Eye (tissue), 1 donor: ENCODE measurements at regions not wholly inside any gene's neighbourhood (a gene's known extent, or its start where the extent isn't known, plus 50 kb on each side); places are given as distances from the start of the nearest gene placed in this dataset.

Source experiments
- DNase-seq: peaks from one replicate; pipeline ENCODE4 v3.0.0-alpha.2; 2015

DNA sequence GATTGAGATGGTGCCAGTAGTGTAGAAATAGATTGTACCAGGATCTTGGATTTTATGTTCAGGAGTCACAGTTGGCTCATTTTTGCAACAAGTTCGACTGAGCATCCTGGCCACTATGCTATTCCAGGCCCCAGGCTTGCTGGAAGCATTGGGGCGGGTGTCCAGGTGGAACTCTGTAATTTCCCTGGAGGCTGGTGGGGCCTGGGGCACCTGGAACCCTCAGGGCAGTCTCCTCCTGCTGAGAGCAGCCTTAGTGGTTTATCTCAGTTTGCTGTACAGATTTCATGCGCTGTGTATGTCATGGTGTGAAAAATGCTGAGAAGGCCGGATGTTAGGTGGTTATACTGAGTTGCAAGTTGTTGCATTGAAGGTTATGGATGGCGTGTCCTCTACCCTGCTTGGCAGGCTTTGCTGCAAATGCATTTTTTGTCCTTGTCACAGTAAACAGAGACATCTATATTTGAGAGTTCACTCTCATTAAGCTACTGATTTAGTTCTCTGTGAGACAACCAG is 135.1 kb upstream of the MYLIP start:
- DNase-seq, result no peak

DNA sequence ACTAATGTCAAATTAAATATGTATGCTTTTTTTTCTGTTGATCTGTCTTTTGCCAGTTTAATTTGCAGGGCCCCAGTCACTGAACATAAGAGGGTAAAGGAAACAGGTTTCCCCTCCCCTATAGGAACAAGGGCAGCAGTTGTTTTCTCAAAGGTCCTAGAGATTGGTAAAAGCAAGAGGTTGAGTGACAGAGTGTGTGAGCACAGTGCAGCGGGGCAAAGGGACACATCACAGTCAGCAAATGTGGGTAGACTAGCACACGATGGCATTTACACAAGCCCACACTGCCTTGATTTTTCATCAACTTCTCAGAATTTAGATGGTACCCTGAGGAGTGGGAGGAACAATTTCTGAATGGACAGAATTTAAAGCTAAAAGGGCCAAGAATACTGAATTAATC is 138.7 kb upstream of the MYLIP start:
- DNase-seq, result no peak

DNA sequence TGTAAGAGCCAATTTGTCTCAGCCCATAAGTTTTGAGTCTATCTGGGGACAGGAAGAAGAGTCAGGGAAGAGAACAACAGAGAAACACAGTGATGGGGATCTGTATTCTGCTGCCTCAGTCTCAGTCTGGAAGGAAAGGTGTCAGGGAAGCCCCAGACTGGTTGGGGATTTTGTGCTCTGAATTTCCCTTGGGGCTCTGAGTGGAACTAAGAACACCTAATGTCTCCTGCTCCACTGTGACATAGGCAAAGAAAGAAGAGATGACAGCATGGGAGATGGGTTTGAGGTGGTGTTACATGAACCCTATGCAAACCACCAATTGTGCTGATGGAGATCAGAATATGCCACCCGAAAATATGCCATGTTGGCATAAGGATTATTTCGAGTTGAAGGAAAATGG is 139.5 kb upstream of the MYLIP start:
- DNase-seq, result no peak

DNA sequence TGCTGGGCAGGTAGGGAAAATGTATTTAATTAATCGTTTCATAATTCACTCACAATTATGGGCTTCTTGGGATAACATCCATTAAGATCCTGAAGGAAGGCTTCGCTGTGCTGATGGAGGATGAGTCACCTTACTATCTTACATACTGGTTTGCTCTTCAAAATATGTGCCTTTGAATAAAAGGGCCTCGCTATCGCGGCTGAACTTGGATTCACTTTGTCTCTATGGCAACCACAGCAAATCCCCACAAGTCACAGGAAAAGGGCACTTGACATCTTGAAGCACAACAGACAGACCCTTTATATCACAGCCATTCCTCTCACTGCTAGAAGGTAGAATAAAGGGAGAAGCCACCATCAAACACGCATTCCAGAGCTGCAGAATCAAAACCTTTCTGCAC is 141.3 kb upstream of the MYLIP start:
- DNase-seq, result peak; percentile 53

DNA sequence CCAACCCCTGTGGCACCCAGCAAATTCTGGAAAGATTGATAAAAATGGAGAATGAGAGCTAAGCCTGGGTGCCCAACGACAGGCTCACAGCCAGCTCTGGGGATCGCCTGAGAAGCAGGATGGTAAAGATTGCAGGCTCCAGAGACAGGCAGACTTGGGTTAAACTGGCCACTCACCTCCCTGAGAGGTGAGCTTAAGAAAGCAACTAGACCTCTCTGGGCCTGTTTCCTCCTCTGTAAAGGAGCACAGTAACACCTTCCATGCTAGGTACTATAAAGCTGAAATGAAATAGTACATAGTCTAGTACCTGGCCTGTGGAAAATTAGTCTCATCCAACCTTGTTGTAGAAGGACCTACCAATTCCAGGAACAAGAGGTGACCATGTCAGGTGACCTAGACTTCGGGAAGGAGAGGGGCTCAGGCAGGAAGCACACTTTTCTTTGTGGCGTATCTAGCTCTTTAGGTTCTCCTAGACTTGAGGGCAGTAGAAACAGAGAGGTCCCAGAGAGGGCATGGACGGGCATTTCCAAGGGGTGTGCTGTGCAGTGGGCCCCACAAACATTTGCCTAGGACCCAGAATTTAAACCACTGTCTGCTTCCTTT is 142.8 kb upstream of the MYLIP start:
- DNase-seq, result no peak

DNA sequence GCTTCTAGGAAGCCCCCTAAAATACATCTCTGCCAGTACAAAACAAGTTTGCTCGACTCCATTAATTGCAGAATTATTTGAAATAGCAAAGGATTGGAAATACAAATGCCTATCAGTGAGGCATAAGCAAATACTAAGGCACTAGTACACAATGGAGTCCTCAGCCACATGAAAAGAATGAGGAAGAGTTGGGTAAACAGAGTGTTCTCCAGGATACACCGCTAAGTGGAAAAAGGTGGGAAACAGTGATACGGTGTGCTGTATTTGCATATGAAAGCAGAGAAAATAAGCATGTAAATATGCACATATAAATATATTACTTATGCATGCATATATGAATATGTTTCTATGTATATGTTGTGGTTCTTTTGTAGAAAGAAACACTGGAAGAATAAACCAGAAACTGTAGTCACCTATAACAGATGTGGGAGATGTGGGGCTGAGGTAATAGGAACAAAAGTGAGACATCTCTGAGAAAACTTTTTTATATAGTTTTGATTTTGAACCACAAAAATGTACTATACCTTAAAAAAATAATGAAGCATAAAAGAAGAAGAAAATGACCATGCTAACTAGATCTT is 143.4 kb upstream of the MYLIP start:
- no peak for DNase-seq

DNA sequence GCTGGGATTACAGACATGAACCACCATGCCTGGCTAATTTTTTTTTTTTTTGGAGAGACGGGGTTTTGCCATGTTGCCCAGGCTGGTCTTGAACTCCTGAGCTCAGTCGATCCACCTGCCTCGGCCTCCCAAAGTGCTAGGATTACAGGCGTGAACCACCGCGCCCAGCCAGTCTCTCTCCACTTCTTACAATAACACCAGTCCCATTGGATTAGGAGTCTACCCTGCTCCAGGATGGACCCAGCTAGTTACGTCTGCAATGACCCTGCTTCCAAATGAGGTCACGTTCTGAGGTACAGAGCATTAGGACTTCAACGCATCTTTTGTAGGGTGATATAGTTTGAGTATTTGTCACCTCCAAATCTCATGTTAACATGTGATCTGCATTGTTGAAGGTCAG is 146.9 kb upstream of the MYLIP start:
- no peak for DNase-seq

DNA sequence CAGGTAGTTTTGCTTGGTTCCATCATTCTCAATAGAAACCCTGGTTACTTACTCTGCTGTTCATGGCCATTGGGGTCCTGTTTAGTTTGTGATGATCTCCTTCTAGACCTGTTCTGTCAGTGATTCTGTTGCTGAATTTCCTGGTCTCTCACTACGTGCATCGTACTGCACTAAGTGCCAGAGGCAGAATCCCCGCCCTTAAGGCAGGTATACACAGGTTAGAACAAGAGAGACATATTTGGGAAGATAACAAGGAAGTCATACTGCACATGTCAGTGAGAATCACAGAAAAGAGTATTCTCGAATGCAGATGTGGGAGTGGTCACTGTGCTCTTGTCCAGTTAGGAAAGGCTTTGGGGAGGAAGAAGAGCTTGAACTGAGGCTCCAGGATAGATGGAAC is 148.1 kb upstream of the MYLIP start:
- DNase-seq, result no peak

DNA sequence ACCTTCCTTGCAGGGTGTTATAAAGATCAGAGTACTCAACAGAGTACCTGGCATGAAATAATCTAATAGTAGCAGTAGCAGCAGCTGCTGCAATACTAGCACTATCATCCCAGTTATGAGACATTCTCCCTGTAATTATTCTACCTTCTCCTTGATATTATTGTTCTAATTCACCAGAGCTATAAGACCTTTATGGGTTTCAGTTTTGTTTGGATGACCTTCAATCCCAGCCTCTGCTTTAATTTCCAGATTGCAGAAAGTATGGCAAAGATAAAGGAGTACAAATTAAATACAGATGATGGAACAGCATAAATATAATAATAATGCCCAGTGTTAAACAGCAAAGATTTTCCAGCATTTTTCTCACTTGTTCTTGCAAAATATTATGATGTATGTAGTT is 150.5 kb upstream of the MYLIP start:
- DNase-seq, result no peak

DNA sequence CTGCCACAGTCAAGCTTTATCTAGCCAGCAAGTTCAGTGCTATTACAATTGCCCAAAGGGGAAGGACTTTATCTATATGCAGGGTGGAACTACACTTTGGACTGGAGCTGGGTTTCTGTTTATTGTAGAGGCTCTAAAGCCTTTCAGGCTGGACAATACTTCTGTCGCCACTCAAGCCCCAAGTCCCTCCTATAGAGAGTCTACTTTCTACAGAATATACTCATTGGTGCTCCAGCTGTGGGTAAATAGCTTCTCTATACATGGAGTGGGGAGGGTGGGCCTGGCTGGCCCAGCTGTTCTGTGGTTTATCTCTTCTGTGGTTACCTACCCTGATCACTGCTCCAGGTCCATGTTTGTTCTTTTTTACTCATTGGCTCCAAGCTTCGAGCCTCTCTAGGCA is 151.8 kb upstream of the MYLIP start:
- no peak for DNase-seq

DNA sequence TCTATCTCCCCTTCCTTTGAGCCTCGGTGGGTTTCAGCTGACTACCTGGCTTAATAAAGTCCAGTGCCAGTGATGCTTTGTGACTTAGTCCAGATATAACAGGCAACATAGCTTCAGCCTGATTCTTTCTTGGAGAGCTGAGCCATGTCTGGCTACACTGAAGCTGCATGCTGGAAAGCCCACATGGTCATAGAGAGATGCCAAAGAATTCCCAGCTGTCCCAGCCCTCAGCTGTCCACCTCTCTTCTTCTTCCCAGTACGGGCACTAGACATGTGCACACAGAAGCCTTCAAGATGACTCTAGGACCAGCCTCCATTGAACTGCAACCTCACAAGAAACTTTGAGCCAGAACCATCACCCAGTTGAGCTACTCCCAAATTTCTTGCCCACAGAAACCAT is 154.1 kb upstream of the MYLIP start:
- no peak for DNase-seq

DNA sequence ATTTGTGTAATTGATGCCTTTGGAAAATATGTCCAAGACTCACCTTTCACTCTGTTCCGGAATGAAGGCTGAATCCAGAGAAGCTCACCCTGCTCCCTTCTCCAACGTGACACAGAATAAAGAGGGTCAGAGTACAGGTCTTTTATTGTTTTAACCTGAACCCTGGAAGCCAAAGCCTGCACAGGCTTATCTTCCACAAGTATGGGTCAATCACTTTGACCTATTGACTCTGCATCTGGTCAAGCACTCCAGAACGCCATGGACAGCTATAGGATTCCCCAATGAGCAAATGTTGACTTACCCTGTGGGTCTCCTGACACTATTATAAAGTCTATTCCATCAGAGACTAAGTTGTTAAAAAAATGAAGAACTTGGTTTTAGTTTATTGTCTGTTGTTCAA is 158.4 kb upstream of the MYLIP start:
- no peak for DNase-seq

DNA sequence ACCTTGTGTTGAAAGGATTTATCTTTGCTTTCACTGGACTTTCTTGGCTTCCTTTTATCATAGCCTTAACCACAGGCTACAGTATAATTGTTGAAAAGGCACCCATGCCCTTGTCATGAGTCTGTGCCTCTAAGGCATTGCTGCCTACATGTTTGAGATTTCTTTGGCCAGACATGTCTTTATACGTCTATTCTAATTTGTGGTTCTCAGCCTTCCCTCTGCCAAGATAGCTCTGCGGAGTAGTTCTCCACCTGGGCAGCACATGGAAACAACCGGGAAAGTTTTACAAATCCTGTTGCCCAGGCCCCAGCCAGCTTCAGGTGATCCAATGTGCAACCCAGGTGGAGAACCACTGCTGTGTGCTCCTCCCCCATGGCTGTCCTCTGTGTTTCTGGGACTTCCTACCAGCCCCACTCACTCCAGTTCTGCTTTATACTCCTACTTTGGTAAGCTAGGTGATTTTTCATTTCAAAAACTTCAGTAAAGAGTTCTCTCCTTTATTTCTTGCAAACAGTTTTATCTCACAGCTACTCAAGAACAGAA is 159.6 kb upstream of the MYLIP start:
- DNase-seq, result no peak

DNA sequence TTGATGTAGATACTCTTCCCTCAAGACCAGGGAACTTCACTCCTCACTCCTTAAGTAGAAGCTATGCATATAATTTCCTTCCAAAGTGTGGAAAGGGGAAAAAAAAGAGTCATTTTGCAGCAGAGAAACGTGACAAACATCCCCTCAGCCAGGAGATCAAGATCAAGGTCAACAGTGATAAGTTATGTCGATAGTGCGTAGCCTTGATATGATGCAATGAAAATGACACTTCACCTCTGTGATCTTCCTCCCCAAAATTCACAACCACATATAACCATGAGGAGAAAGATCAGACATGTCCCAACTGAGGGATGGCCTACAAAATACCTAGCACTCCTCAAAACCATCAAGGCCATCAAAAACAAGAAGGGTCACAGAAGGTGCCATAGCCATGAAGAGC is 160.4 kb upstream of the MYLIP start:
- no peak for DNase-seq

DNA sequence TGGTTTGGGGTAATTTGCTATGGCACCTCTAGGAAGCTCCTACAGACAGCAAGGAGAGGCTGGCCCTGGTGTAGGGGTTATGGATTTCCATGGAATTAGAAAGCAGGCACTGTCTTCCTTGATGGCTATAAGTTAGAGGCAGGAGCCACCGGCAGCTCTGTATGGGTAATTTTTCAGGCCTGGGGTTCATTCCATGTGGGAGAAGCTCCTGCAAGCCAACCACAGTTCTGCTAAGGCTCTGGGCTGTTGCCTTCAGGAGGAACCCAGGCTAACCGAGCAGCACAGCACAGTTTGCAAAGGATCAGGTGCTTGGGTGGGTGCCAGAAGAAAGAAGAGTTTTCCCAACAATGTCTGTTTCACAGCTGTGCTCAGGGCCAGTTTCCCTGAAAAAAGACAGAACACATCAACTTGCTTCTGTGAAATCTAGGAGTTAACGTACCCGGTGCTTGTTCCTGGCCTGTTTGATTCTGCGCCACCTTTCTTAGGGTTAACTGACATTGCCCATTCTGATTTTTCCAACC is 162.8 kb upstream of the MYLIP start:
- DNase-seq, result no peak

DNA sequence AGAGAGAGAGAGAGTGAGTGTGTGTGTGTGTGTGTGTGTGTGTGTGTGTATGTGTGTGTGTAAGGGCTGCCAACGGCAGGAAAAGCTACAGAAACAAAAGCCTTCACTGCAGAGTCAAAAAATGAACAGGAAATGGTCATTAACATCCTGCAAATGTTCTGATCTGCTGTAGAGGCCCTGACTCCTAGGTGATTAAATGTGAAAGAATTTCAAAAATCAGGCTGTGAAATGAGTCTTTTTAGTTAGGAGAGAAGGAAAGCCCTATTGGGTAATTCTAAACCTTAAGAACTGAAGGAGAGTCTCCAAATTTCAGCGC is 166.5 kb upstream of the MYLIP start:
- no peak for DNase-seq

DNA sequence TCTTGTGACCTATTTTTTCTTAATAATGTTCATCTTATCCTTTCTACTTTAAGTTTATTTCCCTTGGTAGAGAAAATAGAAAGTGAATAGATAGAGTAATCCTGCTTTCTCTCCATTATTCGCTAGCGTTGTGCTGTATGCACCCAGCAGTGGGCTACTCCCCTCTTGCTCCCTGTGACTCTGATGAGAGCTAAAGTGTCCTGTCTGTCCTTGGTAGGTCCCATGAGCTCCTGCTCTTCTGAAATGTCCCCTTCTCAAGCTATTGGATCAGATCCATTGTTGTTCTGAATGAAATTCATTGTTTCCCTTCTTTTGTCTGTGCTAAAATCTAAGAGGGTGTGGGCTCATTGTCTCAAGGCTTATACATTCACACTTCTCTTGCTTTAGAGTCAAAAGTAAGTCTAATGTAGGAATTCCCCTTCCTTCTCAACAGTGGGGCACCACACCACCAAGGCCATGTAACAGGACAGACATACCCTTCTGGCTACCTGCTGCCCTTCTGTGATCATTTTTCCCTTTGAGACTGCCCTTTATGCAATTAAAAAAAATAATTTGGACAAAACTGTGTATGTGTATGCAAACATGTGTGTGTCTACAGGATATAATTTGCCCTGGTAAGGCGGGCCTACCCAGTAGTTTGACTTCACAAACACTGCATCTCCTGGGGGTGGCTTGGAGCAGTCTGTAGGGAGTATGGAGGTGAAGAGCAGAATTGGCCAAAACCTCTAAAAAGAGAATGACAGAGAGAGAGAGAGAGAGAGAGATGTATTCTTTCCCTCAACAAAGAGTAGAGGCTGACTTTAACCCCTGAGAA is 167.0 kb upstream of the MYLIP start:
- DNase-seq, result no peak

DNA sequence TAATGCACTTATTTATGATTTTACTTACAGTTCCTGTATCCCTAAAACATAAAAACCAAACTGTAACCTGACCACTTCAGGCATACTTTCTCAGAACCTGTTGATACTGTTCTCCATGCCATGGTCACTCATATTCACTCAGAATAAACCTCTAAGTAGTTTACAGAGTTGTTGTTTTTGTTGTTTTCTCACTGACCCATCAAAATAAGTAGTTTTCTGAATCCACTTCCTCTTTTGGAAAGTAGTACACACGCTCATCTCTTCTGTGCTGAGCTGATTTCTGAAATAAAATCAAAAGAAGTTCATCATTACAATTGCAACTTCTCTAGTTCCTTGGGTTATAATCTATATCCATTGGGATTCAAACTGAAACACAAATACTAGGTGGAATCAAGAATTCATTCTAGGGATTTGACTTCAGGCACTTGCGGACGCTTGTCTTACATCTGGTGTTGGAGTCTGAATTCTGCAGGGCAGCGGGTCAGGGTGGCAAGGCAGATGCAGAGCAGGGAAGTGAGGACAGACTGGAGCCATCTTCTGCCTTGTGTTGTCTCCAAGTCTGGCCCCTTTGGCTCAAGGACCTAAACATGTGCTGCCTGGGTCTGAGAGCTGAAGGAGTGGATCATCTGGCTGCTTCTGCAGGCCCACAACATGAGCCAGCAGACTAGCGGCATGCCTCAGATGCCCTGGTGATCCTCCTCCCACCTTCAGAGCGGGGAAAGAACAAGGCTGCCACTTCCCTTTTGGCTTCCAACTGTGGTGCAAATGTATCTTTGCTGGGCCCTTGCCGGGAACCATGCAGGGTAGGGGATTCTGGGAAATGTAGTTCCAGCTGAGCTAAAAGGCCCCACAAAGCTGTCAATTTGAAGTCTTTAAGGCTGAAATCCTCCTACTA is 167.9 kb upstream of the MYLIP start:
- no peak for DNase-seq

DNA sequence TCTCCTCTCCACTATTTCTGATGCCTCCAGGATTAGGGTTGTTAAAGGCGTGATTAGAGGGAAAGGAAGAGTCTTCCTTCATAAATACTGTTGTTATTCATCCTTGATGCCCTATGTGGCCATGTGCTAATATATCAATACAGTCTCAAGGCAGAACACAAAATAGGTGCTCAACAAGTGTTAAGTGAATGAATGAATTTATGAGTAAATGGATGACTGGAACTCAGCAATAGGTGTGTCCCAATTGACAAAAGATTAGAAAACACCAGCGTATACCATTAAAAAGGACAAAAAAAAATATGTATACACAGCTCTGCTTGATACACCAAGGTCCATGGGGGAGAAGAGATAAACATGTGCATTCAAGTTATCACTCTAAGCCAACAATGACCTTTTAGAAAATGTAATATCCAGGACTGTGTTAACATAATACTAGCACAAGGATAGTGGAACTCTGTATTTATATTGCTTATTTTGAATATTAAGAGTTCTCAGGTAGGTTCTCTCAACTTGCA is 171.2 kb upstream of the MYLIP start:
- DNase-seq, result no peak

DNA sequence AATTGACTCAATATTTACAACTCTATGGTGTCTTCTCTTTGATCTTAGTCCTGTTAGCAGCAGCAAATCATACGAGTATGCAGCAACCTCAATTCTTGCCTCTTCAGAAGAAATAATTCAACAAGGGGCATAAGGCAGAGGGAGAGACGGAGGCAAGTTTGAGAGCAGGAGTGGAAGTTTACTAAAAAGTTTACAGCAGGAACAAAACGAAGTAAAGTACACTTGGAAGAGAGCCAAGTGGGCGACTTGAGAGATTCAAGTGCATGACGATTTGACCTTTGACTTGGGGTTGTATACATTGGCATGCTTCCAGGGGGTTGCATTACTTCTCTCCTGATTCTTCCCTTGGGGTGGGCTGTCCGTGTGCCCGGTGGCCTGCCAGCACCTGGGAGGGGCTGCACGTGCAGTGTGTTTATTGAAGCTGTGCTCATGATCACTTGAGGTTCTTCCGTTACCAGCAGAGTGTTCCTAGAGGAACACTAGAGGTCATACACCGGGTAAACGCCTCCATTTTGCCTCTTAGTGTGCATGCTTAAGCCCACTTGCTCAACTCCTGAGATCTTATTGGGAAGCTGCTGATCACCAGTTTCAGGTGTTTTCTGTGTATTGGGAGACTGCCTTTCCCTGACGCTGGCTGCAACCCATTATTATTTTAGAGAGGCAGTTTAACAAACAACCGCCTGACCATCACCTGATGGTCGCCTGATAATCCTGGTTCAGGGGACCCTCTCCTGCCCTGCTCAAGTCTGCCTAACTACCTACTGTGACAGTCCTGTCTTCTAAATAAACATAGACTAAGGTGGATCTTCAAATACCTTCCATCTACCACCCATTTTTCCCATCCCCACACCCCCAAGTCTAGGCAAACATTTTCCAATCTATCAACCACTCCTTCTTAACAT is 172.4 kb upstream of the MYLIP start:
- DNase-seq, result peak; percentile 36

DNA sequence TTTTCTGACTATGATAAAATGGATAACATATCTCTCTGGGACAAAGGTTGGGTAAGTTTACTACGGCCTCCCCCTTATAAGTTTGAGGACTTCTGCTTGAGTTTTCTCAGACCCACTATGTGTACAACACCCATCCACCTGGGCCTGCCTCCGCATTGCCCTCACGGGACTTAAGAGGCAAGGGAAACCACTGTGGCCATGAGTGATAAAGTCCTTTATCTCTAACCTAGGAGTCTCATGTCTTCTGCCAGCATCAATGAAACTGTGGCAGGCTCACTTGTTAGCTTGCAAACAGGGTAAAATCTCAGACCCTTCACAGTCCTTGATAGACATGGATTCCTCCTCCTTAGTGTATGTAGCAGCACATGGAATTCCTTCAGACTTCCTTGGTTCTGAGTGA is 173.4 kb upstream of the MYLIP start:
- DNase-seq, result no peak
